Kidney (tissue), 13 donors: ENCODE measurements at regions not wholly inside any gene's neighbourhood (a gene's known extent, or its start where the extent isn't known, plus 50 kb on each side); places are given as distances from the start of the nearest gene placed in this dataset.

ENCODE experiments used
- DNase-seq, 5 donors: peaks; one replicate each; pipeline ENCODE4 v3.0.0-alpha.2; 2013 to 2020
- FAIRE-seq: peaks from 2 replicates; lab custom pipeline; 2012; peaks lifted over from hg19 to GRCh38; lab: Jason Lieb, UNC
- H3K27ac ChIP-seq, 2 donors: one replicate each; pipeline ENCODE4 v1.7.0; 2013; ENCODE audit warnings: low read depth in 2 of 2, low read length in 2 of 2, inconsistent platforms in 1 of 2
- H3K27me3 ChIP-seq: one replicate; pipeline ENCODE4 v1.7.1; 2013; ENCODE audit warnings: low read length, inconsistent platforms; ENCODE audit not compliant: control insufficient read depth, insufficient read depth
- H3K36me3 ChIP-seq, 3 donors: one replicate each; pipeline versions ENCODE4 v1.7.0 to v1.7.1; 2013; ENCODE audit warnings: low read length in 3 of 3, control low read depth in 1 of 3, inconsistent platforms in 1 of 3; ENCODE audit not compliant: insufficient read depth in 3 of 3, control insufficient read depth in 2 of 3
- H3K4me1 ChIP-seq, 3 donors: one replicate each; pipeline versions ENCODE4 v1.7.0 to v1.7.1; 2013; ENCODE audit warnings: low read length in 3 of 3, inconsistent platforms in 1 of 3, low read depth in 1 of 3; ENCODE audit not compliant: control insufficient read depth in 2 of 3, insufficient read depth in 2 of 3
- H3K4me3 ChIP-seq, 3 donors: one replicate each; pipeline versions ENCODE4 v1.7.0 to v1.8.1; 2013; ENCODE audit warnings: low read length in 3 of 3, control low read depth in 1 of 3, inconsistent platforms in 1 of 3
- H3K9ac ChIP-seq, 3 donors: one replicate each; pipeline versions ENCODE4 v1.7.0 to v1.7.1; 2013; ENCODE audit warnings: low read length in 3 of 3, control low read depth in 1 of 3, inconsistent platforms in 1 of 3
- H3K9me3 ChIP-seq, 3 donors: one replicate each; pipeline versions ENCODE4 v1.7.0 to v1.7.1; 2013; ENCODE audit warnings: low read length in 3 of 3, control low read depth in 1 of 3, inconsistent platforms in 1 of 3; ENCODE audit not compliant: control insufficient read depth in 2 of 3, insufficient read depth in 1 of 3
- CTCF ChIP-seq: IDR thresholded peaks from 3 replicates; pipeline ENCODE4 v1.5.1; 2012; ENCODE audit warnings: mild to moderate bottlenecking, moderate library complexity, borderline replicate concordance; ENCODE audit not compliant: insufficient read depth; ENCODE audit errors: extremely low read depth
- intact Hi-C: fragments of 100-400 bp; cut with DNase I; formaldehyde crosslinking; loops from one replicate; pipeline ENCODE4 v1.11.1; 2022
- donor health status: control.
- donor health status: control.
- donor health status: control.
- donor health status: control.
- donor health status: control.
- donor health status: DM: yes; HTN: yes; CAD: no.
- donor health status: Normal renal cell carcinoma (clear cell type).

- intact Hi-C loops = no loop called here
- H3K4me3 ChIP-seq = no peak overlapping the region
- no peaks in the 10 kb centered on the region for H3K4me1 ChIP-seq
- no peaks in the 10 kb centered on the region for H3K36me3 ChIP-seq
- no peak for FAIRE-seq
- no peak for DNase-seq
- H3K27me3 ChIP-seq = no peaks in the 10 kb centered on the region
- TF ChIP-seq CTCF = no peak
- H3K9me3 ChIP-seq = peaks cover 0 to 9% (median 0%) of the 10 kb centered on the region in 3 donors
- no peak overlapping the region for H3K27ac ChIP-seq
- no peak overlapping the region for H3K9ac ChIP-seq
Measured at GRCh38 chr19:28044477-28044876, 1168.5 kb downstream of the UQCRFS1 start.

GRCh38 chr19:28042516-28042915, 1170.4 kb downstream of the UQCRFS1 start:
- no peaks in the 10 kb centered on the region for H3K4me1 ChIP-seq
- no peak for TF ChIP-seq CTCF
- peaks cover 0 to 7% (median 0%) of the 10 kb centered on the region in 3 donors for H3K9me3 ChIP-seq
- no peak for FAIRE-seq
- H3K4me3 ChIP-seq = no peak overlapping the region
- DNase-seq = peak in 1 of 5 donors; percentile 34
- H3K27me3 ChIP-seq = no peaks in the 10 kb centered on the region
- H3K36me3 ChIP-seq = no peaks in the 10 kb centered on the region
- no peak overlapping the region for H3K9ac ChIP-seq
- intact Hi-C loops = no loop called here
- H3K27ac ChIP-seq = no peak overlapping the region

GRCh38 chr19:28039677-28040381, 1173.1 kb downstream of the UQCRFS1 start:
- FAIRE-seq = no peak
- no peak overlapping the region for H3K27ac ChIP-seq
- TF ChIP-seq CTCF = no peak

GRCh38 chr19:28037186-28037585, 1175.8 kb downstream of the UQCRFS1 start:
- Histone ChIP-seq H3K4me3 (no peak overlapping the region), H3K4me1 (no peaks in the 10 kb centered on the region), H3K36me3 (no peaks in the 10 kb centered on the region), H3K27ac (no peak overlapping the region), H3K9me3 (peaks cover 0 to 7% (median 0%) of the 10 kb centered on the region in 3 donors), H3K9ac (no peak overlapping the region), H3K27me3 (no peaks in the 10 kb centered on the region)
- intact Hi-C loops = no loop called here
- FAIRE-seq = no peak
- TF ChIP-seq CTCF = no peak
- DNase-seq = no peak

More at GRCh38 chr19:28039677-28040381, 1173.1 kb downstream of the UQCRFS1 start:
- H3K4me3 ChIP-seq = no peak overlapping the region
- no peaks in the 10 kb centered on the region for H3K4me1 ChIP-seq
- H3K9me3 ChIP-seq = peaks cover 0 to 7% (median 0%) of the 10 kb centered on the region in 3 donors
- no peaks in the 10 kb centered on the region for H3K36me3 ChIP-seq
- no peak overlapping the region for H3K9ac ChIP-seq
- intact Hi-C loops = no loop called here
- H3K27me3 ChIP-seq = no peaks in the 10 kb centered on the region
- no peak for DNase-seq
